Adipose tissue (tissue), 3 donors: ENCODE measurements at regions not wholly inside any gene's neighbourhood (a gene's known extent, or its start where the extent isn't known, plus 50 kb on each side); places are given as distances from the start of the nearest gene placed in this dataset.

Source experiments
- H3K27ac ChIP-seq: one replicate; pipeline ENCODE4 v1.5.1; 2013; ENCODE audit warnings: low read depth, low read length
- WGBS, 3 donors: extraction: QIAGEN DNeasy Blood & Tissue Kit; methylation state at CpG; one replicate each; pipeline ENCODE4 v1.1.7; 2013; 5-methylcytosine and 5-hydroxymethylcytosine counted together
- donor health status: healthy with polysubstance abuse.
- donor health status: Bipolar disorder and iron deficiency.
- donor health status: healthy.

DNA sequence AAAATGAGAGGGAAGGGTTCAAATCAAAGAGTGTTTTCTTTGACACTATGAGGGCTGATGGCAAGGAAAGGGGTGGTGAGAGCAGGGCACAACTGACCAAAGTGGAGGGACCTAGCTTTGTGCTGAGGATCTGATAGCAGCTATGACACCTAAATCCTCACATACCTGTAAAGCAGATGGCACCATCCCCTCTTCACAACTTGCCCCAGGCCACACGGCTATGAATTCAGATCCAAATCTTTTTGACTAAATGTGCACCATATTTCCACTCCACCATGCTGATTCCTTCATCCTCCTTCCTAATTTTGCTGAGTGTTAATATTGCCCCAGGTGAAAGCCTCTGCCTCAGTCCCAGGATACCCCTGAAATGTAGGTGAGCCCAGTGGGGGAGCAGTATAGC is 385.7 kb downstream of the PLPP3 start:
- 89 to 100% (median 93%) methylated on average over 1 of the region's 1 CpG for WGBS, 3 donors
- H3K27ac ChIP-seq: no peak overlapping the region

DNA sequence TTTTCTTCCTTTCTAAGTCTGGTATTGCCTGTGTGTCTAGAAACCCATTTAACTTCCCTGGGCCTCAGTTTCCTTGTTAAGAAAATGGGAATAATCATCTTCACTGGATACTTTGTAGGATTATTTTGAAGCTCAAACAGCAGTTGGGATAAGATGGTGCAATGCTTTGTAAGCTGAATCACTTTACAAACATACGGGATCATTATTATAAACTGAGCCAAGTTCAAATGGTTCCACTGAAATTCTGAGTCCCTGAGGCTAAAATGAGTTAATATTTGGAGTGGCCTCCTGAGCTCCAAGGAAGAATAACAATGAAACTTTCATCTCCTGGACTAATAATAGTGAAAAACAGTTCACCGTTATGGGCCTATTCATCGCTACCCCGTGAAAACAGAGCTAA is 388.0 kb downstream of the PLPP3 start:
- H3K27ac ChIP-seq: no peak overlapping the region
- 59 to 83% (median 66%) methylated on average over 4 of the region's 4 CpGs for WGBS, 3 donors

DNA sequence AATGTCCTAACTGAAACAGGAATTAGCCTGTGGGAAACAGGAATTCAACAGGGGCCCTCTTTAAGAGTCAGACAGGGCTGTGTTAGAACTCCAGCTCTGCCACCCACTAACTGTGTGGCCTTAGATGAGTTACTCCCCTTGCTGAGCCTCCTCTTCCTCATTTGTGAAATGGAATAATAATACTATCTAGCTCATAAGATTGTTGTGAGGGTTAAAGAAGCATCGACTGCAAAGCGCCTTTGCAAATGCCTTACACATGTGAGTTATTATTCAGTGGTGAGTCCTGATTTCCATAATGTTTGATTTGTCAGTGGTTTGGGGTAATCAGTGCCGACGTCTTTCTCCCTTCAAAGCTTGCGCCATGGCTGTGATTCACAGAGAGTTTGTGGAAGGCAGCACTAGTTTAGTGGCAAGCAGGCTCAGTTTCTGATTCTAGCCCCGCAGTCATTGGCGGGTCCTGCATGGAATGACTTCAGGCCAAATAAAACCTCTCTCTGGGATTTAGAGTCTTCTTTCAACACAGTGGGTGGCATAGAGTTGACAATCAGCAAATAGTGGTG is 388.5 kb downstream of the PLPP3 start:
- 76 to 92% (median 81%) methylated on average over 7 of the region's 7 CpGs for WGBS, 3 donors
- H3K27ac ChIP-seq: no peak overlapping the region

DNA sequence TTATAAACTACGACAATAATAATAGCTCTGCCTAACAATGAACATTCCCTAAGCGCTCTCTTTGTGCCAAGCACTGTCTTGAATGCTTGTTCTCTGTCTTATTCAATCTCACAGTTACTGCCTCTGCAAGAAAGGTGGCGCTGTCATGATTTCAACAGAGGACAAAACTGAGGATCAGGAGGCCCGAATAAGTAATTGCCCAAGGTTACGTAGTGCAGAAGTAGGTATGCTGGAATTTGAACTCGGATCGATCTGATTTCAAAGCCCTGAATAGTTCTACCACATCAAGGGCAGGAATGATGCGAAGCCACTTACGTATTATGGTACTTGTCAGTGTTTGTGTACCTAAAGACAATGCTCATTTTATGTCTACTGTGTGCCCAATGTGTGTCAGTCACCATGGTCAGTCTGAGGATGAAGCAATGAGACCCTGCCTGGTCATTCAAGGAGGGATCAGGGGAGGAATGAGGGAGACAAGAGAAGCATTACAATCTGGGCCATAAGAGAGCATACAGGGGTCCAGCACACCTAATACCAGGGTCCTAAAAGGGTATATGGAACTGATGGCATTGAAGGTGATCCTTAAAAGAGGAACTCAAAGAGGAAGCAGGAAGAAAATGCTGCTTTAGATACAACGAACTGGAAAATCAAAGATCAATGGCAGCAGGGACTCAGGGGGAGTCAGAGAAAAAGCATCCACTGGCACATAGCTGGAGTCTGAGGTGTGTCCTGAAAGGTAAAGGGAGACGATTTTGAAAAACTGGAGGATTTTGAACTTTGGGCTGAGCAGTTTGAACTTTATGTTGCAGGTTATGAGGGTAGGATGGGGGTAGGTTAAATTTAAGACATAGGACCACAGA is 389.2 kb downstream of the PLPP3 start:
- 70 to 82% (median 77%) methylated on average over 11 of the region's 11 CpGs for WGBS, 3 donors
- H3K27ac ChIP-seq: no peak overlapping the region

DNA sequence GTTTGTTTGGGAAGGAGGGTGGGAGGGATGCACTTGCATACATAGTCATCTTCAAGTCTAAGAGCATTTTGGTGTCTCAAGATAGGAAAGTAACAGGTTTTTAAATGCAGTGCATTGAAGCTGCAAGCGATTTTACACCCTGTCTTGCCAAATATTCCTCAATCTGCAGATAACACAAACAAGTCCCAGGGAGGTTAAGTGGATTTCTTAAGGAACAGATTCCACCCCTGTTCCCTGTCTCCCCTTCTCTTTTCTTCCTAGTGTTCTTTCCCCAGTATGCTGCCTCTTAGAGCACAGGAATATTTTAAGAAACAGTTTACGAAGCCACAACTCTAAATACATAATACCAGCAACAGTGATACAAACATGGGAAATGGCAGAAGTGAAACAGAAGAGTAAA is 389.9 kb downstream of the PLPP3 start:
- WGBS, 3 donors: 53 to 69% (median 58%) methylated on average over 2 of the region's 2 CpGs

DNA sequence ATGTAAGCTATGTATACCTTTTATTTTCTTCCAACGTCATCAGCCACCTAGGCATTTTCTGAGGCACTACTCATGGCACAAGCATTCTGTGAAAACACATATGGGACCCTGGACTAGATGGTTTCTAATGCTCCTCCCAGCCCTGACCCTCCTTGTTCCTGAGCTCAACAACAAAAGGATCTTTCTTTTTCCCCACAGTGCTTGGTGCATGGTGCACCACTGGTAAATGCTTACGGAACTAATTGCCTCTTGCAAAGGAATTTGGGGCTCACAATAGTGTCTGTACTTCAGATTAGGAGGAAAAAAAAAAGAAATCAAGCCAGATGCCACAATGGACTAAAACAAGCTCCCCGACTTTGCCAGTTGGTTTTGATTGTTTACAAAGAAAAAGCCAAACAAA is 390.5 kb downstream of the PLPP3 start:
- no peak overlapping the region for H3K27ac ChIP-seq

More for the DNA sequence above, 389.9 kb downstream of the PLPP3 start:
- no peak overlapping the region for H3K27ac ChIP-seq

DNA sequence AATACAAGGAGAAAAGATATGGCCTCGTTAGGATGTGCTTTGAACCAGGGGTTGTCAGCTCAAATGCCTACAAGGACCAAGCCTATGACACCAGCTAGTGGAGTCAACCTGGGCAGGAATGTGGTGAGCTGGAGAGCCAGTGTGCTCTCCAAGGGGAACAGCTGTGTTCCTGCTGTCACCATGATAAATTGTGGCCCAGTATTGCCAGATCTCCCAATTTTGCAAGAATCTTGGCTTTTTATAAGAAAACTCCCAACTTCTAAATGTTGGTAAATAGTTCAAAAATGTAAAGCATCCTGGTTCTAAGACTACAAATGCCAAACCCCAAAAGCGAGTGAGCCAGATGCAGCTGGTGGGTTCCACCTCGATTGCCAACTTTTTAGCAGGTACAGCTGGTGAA is 391.1 kb downstream of the PLPP3 start:
- 69 to 76% (median 76%) methylated on average over 3 of the region's 3 CpGs for WGBS, 3 donors
- H3K27ac ChIP-seq: no peak overlapping the region

More for the DNA sequence above, 390.5 kb downstream of the PLPP3 start:
- WGBS, 3 donors: 44 to 91% (median 84%) methylated on average over 3 of the region's 3 CpGs

DNA sequence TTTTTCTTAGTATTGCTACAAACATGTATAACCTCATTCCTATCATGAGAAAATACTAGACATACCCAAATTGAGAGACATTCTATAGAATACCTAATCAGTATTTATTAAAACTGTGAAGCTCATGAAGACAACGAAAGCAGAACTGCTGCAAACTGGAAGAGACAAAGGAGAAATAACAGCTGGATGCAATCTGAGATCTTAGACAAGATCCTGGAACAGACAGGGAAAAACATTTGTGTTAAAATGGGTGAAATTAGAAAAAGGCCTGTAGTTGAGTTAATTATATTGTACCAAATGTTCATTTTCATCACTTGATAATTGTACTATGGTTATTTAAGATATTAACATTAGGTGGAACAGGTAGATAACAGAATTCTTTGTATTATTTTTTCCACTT is 392.0 kb downstream of the PLPP3 start:
- 54 to 79% (median 67%) methylated on average over 1 of the region's 1 CpG for WGBS, 3 donors
- no peak overlapping the region for H3K27ac ChIP-seq

DNA sequence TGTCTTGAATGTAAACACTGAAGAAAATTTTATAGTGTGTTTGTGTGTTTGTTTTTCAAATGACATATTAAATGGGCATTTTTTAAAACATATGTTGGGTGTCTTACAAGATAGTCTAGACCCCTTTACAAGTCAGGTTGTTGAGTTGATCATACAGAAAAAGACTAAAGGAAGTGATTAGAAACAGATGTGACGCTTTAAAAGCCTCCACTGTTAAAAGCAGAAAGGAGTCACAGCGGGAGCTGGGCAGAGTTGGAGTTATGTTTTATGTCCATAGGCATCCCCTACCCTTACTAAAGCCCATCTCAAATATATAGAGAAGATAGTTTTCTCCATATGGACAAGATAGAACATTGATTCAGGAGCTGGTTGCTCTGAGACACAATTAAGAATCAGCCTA is 393.9 kb downstream of the PLPP3 start:
- H3K27ac ChIP-seq: no peak overlapping the region
- 87 to 95% (median 94%) methylated on average over 2 of the region's 2 CpGs for WGBS, 3 donors

DNA sequence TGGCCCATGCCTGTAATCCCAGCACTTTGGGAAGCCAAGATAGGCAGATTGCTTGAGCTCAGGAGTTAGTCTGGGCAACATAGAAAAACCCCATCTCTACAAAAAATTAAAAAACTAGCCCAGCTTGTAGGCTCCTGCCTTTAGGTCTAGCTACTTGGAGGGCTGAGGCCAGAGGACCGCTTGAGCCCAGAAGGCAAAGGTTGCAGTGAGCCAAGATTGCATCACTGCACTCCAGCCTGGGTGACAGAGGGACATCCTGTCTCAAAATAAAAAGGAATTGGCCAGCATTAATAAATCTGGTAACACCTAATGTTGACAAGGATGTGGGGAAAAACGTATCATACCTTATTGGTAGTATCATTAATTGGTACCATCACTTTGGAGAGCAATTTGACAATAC is 396.2 kb downstream of the PLPP3 start:
- 84 to 88% (median 86%) methylated on average over 2 of the region's 2 CpGs for WGBS, 3 donors
- no peak overlapping the region for H3K27ac ChIP-seq

DNA sequence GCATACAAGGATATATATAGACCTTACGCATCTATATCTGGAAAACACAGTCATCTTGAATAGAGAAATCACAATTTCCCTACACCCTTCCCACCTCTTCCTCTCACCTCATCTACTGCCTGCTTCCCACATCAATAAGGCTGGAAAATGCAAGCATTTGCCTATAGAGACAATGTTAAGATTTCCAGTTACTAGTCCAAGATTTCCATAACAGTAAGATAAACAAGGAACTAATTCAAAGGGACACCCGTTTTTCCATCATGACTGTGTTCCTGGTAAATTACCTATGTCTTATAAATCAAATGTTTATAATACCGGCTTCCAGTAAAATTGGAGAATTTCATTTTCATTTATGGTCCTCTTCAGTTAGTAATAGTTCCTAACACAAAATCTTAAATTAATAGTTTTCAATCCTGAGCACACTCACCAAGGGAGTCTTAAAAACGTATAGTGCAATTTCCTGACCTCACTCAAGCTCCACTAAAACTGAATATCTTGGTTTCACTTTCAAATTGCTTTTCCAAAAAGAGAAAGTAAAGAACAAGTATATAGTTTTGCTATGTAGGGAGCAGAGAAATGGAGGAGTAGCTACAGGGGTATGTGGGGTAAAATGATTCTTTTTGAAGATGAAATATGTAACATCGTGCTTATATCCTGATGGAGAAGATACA is 398.7 kb downstream of the PLPP3 start:
- no peak overlapping the region for H3K27ac ChIP-seq
- WGBS, 3 donors: 27 to 73% (median 37%) methylated on average over 5 of the region's 5 CpGs

DNA sequence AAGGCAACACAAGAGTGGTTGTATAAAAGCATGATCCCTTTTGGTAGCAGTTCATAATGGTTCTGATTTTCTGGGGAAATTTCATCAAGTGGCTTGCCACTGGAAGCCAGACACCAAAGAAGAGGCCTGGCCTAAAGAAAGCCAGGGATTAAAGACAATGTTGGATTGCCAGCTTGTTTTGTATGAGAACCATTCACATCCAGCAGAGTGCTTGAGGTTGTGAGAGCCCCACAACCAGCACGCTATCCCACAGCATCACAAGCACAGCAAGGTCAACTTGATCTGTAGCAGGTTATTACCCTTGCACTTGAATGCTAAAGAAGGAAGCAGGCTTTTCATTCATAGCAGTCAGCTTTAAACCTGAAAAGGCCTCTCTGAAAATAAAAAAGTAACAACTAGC is 399.8 kb downstream of the PLPP3 start:
- no peak overlapping the region for H3K27ac ChIP-seq
- 79 to 98% (median 91%) methylated on average over 1 of the region's 1 CpG for WGBS, 3 donors

DNA sequence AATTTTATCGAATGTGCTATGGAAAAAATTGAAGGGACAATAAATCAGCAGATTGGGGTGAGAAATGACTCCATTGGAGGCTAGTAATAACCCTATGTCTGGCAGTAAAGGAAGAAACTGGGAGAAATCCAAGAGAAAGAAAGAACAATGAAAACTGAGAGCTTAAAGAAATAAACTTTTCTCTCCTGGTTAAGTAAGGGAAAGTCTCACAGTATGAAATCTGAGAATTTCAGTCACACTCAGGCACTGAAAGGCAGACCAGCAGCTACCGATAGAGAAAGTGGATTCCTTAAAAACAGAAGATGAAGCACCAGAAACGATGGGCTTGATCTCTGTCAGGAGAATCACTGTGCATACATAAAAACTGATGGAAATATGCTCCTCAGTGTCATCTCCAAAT is 404.2 kb downstream of the PLPP3 start:
- H3K27ac ChIP-seq: no peak overlapping the region
- WGBS, 3 donors: 75 to 86% (median 85%) methylated on average over 3 of the region's 3 CpGs

DNA sequence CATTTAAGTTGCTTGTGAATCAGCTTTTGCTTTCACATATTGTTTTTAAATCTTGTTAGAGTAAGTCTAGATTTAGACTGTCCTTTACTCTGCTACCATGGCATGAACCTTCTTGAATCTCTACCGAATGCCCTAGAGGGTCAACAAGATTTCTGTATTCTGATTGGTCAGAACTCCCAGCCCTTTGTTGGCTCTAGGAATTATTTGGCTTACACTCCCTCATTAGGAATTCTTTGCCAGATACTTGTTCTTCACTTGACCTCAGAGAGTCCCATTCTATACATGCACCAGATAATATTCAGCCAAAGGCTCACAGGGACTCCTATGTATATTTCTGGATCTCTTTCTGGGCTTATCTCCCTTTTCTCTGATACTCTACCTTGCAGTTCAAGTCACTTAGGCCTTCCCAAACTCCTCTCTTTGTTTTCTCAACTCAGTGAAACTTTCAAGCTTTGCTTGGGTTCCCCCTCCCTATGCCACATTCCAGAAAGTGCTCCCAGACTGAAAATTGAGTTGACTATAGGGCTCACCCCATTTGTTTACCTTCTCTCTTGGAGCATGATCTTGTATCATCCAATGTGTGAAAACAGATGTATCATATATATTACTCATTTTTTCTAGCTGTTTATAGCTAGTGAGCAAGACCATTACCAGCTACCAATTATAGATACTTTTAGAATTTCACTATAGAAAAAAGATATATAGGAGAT is 405.0 kb downstream of the PLPP3 start:
- H3K27ac ChIP-seq: no peak overlapping the region
- 54 to 95% (median 67%) methylated on average over 1 of the region's 1 CpG for WGBS, 3 donors

DNA sequence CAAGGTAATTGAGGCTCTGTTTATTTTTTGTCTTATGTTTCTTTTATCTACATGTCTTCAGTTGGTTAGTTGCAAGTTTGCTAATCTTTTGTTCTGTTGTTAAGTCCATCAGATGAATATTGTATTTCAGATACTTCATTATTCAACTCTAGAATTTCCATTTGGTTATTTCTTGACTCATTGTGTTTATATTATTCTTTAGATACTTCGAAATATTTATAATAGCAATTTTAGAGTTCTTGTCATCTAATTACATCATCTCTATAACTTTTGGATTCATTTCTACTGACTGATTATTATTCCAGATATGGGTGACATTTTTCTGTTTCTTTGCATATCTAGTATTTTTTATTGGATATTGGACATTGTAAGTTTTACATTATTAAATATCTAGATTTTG is 405.6 kb downstream of the PLPP3 start:
- H3K27ac ChIP-seq: no peak overlapping the region
- 65 to 88% (median 84%) methylated on average over 1 of the region's 1 CpG for WGBS, 3 donors

DNA sequence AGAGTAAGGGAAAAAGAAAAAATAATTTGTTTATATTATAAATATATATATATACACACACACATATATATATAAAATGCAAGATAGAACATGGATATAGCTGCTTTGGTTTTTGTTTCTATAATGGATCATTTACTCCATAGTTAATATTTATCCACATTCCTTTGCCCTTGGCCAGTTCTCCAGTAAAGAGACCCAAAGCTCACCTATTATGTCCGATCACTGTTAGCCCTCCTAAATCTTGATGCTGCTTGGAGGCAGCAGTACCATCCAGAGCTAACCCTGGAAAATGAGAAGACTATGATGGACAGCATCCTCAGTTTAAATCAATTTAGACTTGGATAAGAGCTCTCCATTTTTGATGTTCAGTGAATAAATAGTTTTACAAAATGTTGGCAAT is 407.7 kb downstream of the PLPP3 start:
- whole genome bisulfite sequencing, 3 donors: 53 to 95% (median 94%) methylated on average over 1 of the region's 1 CpG
- H3K27ac ChIP-seq: no peak overlapping the region

DNA sequence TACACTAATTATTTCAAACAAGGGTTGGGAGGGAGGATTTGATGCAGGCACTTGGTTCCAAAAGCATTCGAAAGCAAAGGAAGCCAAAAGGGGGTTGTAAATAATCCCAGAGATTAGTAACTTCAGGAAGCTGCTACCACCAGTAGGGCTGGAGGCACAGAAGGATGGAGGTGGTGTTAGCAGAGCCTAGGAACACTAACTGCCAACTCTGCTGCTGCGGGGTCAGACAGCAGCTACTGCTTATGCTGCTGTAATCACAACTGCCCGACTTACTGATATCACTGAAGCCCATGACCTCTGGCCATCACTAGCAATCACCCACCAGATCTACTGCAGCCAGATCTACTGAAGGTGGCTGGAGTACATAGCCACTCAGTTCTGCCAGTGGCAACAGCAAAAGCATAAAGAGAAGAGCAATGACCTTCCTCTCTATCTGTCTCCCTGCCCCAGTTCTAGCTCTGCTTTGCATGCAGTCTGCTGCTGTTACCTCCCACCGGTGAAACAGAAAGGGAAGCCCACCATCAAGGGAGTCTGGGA is 408.5 kb downstream of the PLPP3 start:
- no peak overlapping the region for H3K27ac ChIP-seq
- 57 to 69% (median 67%) methylated on average over 4 of the region's 4 CpGs for WGBS, 3 donors

DNA sequence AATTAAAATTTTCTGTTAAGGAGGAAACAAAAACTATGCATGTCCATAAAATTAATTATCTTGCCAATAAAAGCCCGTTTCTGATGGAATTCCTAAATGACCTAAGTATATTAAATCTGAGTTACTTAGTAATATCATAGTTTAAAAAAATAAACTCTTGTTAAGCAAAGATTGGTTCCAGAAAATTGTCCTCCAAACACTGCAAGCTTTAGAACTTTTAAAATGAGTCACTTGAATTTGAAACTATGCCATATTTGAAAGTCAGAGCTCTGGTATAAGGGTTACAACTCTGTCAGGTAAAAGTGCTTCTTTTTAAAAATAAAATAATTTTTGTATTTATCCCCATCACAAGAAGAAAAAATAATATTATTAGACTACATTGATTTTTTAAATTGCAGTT is 409.5 kb downstream of the PLPP3 start:
- H3K27ac ChIP-seq: no peak overlapping the region
- WGBS, 3 donors: 42 to 59% (median 55%) methylated on average over 1 of the region's 1 CpG

DNA sequence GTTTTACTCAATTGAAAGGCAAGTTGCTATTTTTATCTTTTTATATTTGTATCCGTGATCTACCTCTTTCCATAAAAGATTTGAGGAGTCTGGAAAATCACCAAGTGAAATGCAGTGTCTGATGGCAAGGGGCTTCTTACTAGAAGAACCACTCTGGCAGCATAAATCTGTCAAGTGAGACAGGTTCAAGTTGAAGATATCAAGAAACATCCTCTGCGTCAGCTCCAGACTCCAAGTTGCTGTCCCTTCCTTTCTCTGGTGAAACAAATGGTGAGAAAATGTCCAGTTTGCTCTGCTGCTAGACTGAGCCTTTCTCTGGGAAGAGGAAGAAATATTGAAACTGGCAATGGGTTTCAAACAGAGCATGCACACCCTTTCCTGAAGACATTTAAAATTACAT is 411.2 kb downstream of the PLPP3 start:
- H3K27ac ChIP-seq: no peak overlapping the region
- WGBS, 3 donors: 87 to 90% (median 89%) methylated on average over 2 of the region's 2 CpGs
